ENCODE measurements at regions not wholly inside any gene's neighbourhood (a gene's known extent, or its start where the extent isn't known, plus 50 kb on each side); places are given as distances from the start of the nearest gene placed in this dataset.
"Not testable (repeated sequence)": the region's sequence is repeated elsewhere in the genome, so short reads cannot be mapped to it uniquely, and the experiment has no call there.

DNA sequence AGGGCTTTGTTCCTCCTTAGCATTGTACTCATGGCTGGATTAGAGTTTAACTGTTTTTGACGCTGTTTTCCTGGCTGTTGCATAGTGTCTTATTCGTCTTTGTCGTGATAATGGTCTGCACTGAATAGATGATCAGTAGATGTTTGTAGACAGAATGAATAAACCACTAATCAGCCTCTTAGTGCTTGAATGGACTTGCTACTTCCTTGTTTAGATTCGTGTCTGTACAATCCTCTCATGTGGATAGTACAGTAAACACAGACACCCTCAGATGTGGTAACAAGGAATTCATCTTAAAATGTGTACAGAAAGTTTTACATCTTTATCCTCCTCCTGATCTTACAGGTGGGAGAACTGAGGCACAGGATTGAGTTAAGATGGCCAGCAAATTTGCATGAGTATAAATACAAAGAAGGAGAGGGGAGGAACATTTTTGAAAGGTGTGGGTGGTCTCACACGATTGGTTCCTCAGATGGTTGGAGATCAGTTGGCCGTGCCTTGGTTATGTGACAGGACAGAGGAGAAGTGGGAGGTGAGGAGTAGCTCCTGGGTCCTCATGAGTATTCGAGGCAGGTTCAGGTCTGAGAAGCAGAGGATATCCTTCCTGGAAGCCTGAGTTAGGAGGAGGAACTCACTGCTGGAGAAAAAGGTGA, 196.0 kb downstream of the KLRB1 start:
- DNase-seq (ENCODE audit: low read depth in 2 of 2): not testable (repeated sequence)

DNA sequence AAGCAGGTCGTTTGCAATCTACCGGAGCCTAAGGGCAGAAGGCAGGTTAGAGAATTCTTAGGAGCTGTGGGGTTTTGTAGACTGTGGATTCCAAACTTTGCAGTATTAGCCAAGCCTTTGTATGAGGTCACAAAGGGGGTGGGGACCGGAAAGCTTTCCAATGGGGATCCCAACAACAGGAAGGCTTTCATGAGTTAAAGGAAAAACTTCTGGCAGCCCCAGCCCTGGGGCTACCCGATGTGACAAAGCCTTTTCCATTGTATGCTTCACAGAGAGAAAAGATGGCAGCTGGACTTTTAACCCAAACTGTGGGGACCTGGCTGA, 199.2 kb upstream of the PZP start:
- DNase-seq (ENCODE audit: low read depth in 2 of 2): not testable (repeated sequence)

DNA sequence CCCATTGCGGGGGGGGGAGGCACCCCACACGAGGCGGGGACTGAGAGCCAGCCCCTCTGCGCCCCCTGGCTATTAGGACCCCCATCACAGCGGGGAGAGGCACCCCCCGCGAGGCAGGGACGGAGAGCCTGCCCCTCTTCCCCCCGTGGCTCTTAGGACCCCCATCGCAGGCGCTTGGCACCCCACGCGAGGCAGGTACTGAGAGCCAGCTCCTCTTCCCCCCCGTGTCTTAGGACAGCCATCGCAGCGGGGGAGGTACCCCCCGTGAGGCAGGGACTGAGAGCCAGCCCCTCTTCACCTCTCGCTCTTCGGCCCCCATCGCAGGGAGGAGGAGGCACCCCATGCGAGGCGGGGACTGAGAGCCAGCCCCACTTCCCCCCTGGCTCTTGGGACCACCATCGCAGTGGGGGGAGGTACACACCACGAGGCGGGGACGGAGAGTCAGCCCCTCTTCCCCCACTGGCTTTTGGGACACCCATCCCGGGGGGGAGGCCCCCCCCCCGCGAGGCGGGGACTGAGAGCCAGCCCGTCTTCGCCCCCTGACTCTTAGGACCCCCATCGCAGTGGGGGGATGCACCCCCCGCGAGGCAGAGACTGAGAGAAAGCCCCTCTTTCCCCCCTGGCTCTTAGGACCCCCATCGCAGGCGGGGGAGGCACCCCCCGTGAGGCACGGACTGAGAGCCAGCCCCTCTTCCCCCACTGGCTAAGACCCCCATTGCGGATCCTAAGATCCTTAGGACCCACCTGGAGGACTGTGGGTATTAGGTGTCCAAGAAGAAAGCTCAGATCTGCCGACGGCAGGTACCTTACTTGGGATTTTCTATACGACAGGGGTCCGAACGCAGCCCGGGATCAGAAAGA, 198.6 kb upstream of the PZP start:
- no peak for DNase-seq (ENCODE audit: low read depth in 2 of 2)

GRCh38 chr12:9405886-9406563, 197.8 kb upstream of the PZP start:
- no peak for DNase-seq (ENCODE audit: low read depth in 2 of 2)

GRCh38 chr12:9404469-9405260, 196.5 kb upstream of the PZP start:
- DNase-seq (ENCODE audit: low read depth in 2 of 2): no peak

DNA sequence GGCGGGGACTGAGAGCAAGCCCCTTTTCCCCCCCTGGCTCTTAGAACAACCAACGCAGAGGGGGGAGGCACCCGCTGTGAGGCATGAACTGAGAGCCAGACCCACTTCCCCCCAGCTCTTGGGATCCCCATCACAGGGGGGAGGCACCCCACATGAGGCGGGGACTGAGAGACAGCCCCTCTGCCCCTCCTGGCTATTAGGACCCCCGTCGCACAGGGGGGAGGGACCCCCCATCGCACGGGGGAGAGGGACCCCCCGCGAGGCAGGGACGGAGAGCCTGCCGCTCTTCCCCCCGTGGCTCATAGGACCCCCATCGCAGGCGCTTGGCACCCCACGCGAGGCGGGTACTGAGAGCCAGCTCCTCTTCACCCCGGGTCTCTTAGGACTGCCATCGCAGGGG, 195.8 kb upstream of the PZP start:
- no peak for DNase-seq (ENCODE audit: low read depth in 2 of 2)

GRCh38 chr12:9402432-9403040, 194.3 kb upstream of the PZP start:
- not testable (repeated sequence) for DNase-seq (ENCODE audit: low read depth in 2 of 2)

GRCh38 chr12:9396367-9396766, 188.2 kb upstream of the PZP start:
- not testable (repeated sequence) for DNase-seq (ENCODE audit: low read depth in 2 of 2)

DNA sequence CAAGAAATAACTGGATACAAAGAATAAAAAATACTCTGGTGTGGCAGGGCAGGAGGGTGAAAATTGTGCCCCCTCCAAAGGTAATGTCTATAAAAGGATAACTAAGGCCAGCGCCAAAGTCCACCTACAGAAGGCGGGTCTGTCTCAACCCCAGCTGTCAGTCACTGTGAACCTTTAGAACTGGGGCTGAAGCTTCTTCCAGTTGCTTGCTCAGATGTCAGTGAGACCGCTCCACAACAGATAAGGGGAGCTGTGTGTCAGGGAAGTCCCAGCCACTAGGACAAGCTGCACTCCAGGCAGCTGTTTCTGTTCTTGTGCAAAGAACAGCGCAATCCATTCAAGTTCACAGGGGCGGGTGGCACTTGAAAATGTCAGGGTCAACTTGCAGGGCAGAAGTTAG, 187.0 kb upstream of the PZP start:
- not testable (repeated sequence) for DNase-seq (ENCODE audit: low read depth in 2 of 2)

- DNase-seq (ENCODE audit: low read depth in 2 of 2): no peak
Observed at GRCh38 chr12:9392842-9393241, 184.6 kb upstream of the PZP start.

DNA sequence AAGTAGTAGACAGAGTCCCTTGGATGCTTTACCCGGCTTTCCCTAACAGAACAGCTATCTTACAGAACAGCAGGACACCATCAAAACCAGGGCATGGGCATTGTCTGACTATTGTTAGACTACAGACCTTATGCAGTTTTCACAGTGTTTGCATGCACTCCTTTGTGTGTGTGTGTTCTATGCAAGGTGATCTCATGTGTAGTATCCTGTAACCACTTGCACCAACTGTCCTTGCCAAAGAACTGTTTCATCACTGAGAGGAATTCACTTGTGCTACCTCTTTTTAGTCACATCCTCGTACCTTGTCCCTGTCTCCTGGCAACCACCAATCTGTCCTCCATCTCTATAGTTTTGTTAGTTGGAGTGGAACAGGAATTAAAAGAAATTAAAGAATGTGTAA, 183.6 kb upstream of the PZP start:
- no peak for DNase-seq (ENCODE audit: low read depth in 2 of 2)

- DNase-seq (ENCODE audit: low read depth in 2 of 2): no peak
Observed at GRCh38 chr12:9390761-9391160, 182.6 kb upstream of the PZP start.

DNA sequence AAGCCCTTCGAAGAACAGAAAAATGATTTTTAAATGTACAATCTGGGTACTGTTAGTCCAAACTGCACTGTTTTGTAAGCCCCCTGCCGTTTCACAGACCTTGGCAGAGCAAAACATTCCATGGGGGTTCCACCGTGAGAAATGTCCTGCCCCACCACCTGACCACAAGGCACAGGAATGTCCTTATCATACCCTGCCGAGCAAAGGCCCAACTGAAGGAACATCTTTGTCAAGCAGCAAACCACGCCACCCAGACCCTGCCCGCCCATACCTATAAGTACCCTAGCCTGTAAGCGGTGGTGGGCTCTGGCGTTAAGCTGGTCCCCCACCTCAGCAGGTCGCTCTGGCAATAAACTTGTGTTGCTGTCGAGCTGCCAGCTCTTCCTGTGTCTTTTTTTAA, 181.6 kb upstream of the PZP start:
- no peak for DNase-seq (ENCODE audit: low read depth in 2 of 2)

- DNase-seq (ENCODE audit: low read depth in 2 of 2): no peak
Observed at GRCh38 chr12:9388379-9388778, 180.2 kb upstream of the PZP start.

GRCh38 chr12:9387450-9387849, 179.3 kb upstream of the PZP start:
- DNase-seq (ENCODE audit: low read depth in 2 of 2): no peak

DNA sequence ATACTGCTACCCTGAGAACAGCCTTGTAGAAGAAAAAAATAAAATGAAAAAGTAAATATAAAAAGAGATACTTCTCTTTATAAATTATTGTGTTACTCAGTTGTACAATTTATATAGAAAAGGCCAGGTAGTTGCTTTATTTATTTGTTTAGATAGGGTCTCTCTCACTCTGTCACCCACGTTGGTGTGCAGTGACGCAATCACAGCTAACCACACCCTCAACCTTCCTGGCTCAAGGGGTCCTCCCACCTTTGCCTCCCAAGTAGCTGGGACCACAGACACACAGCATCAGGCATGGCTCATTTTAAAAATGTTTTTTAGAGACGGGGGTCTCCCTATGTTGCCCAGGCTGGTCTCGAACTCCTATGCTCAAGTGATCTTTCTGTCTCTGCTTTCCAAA, 175.4 kb upstream of the PZP start:
- DNase-seq (ENCODE audit: low read depth in 2 of 2): no peak

DNA sequence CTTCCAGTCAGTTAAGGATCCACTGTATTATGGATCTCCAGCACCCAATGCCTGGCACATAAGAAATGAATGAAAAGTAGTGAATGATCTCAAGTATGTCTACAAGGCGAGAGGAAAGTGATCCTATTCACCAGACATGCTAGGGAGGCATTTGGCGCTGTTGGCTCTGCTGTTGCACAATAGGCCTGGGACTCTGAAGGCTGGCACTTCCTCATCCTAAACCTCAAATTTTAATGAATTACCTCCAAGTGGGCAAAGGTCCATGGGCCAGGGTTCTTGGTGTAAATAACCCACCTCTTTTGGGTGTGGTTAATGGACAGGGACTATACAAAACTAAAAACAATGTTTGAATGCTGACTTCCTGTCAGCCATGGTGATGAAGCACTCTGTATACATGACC, 173.4 kb upstream of the PZP start:
- DNase-seq (ENCODE audit: low read depth in 2 of 2): no peak

- DNase-seq (ENCODE audit: low read depth in 2 of 2): no peak
Observed at GRCh38 chr12:9380650-9381049, 172.5 kb upstream of the PZP start.

DNA sequence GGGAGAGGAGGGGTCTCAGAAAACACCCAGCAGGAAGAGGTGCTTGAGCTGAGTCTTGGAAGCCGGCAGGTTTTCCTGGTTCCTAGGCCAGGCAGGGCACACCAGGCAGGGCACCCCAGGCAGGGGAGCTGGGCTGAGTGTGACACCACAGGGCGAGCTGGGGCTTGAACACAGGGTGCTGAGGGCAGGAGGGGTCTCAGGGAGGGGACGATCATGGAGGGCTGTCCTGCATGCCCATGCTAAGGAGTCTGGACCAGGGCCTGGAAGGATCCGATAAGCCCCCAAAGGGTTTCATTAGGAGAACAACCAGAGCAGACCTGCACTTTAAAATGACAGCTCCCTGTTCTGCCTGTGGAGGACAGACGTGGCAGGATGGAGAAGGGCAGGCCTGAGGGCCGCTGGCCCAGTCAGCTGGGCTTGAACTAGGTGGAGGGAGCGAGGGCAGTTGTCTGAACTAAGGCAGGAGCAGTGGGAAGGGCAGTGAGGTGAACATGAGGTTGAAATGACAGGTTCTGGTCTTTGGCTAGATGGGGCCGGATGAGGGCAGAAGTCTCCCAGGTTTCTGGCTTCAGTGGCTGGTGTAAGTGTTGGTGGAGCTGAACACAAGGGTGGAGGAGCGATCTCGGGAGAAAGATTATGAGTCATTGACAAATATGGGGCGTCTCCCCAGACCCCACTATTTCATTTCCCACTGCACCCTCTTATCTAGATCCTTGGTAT, 171.0 kb upstream of the PZP start:
- no peak for DNase-seq (ENCODE audit: low read depth in 2 of 2)

- no peak for DNase-seq (ENCODE audit: low read depth in 2 of 2)
Observed at GRCh38 chr12:9378430-9378835, 170.2 kb upstream of the PZP start.

DNA sequence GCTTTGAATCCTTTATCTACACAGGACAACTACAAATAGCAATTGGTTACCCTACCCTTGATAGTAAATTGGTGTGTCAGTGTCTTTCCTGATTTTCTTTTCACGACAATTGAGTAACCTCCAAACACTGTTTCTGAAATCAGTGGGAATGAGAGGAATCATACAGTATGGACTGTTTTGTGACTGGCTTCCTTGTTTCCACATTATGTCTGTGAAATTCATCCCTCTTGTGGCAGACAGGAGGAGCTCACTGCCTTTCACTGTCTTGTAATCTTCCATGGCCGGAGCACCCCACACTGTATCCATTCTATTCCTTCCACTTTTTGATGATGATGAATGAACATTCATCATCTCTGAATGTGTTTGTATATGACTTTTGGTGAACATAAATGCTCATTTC, 164.0 kb upstream of the PZP start:
- DNase-seq (ENCODE audit: low read depth in 2 of 2): no peak
